Neural cell (in vitro differentiated cells): ENCODE measurements at regions not wholly inside any gene's neighbourhood (a gene's known extent, or its start where the extent isn't known, plus 50 kb on each side); places are given as distances from the start of the nearest gene placed in this dataset.

Experiments
- H2AFZ ChIP-seq: fragments of 200-600, 300-800 bp; sonication (generic), shearing (Covaris generic); 2 replicates; pipeline ENCODE4 v1.6.0; 2014; ENCODE audit warnings: low read depth, mild to moderate bottlenecking, antibody characterized with exemption, low read length, moderate library complexity
- H3F3A ChIP-seq: fragments of 200-600 bp; shearing (Covaris generic); 2 replicates; pipeline ENCODE4 v1.6.1; 2016; ENCODE audit warnings: mild to moderate bottlenecking, moderate library complexity, mixed read lengths, antibody characterized with exemption, low read length; ENCODE audit not compliant: insufficient read depth, poor library complexity, severe bottlenecking
- H3K27ac ChIP-seq: fragments of 200-600, 300-800 bp; sonication (generic), shearing (Covaris generic); 2 replicates; pipeline ENCODE4 v1.5.1; 2014; ENCODE audit warnings: mild to moderate bottlenecking, low read length, moderate library complexity
- H3K27me3 ChIP-seq: fragments of 300-800, 200-600 bp; sonication (generic), shearing (Covaris generic); 2 replicates; pipeline ENCODE4 v1.6.0; 2014; ENCODE audit warnings: mild to moderate bottlenecking, low read depth, low read length, moderate library complexity; ENCODE audit not compliant: insufficient read depth
- H3K36me3 ChIP-seq: fragments of 300-800, 200-600 bp; sonication (generic), shearing (Covaris generic); 2 replicates; pipeline ENCODE4 v1.5.1; 2014; ENCODE audit warnings: mild to moderate bottlenecking, antibody characterized with exemption, low read length, moderate library complexity; ENCODE audit not compliant: insufficient read depth
- H3K4me2 ChIP-seq: fragments of 300-800, 200-600 bp; sonication (generic), shearing (Covaris generic); 2 replicates; pipeline ENCODE4 v1.6.0; 2014; ENCODE audit warnings: mild to moderate bottlenecking, low read length
- H3K4me3 ChIP-seq: fragments of 300-800, 200-600 bp; sonication (generic), shearing (Covaris generic); 2 replicates; pipeline ENCODE4 v1.5.1; 2014; ENCODE audit warnings: mild to moderate bottlenecking, low read length, moderate library complexity
- H3K79me2 ChIP-seq: fragments of 200-600 bp; shearing (Covaris generic); replicated peaks from 2 replicates; pipeline ENCODE4 v1.6.0; 2014; ENCODE audit warnings: mild to moderate bottlenecking, low read length, moderate library complexity; ENCODE audit not compliant: insufficient read depth
- H3K9ac ChIP-seq: fragments of 300-800, 200-600 bp; sonication (generic), shearing (Covaris generic); 2 replicates; pipeline ENCODE4 v1.6.1; 2016; ENCODE audit warnings: mild to moderate bottlenecking, low read length, mixed read lengths
- H3K9me2 ChIP-seq: fragments of 200-600 bp; shearing (Covaris generic); 2 replicates; pipeline ENCODE4 v1.6.1; 2016; ENCODE audit warnings: mild to moderate bottlenecking, low read length, mixed read lengths; ENCODE audit not compliant: insufficient read depth
- H3K9me3 ChIP-seq: fragments of 200-600, 300-800 bp; sonication (generic), shearing (Covaris generic); 2 replicates; pipeline ENCODE4 v1.6.1; 2016; ENCODE audit warnings: mild to moderate bottlenecking, mixed run types, low read length, moderate library complexity, mixed read lengths
- H4K20me1 ChIP-seq: fragments of 200-600 bp; shearing (Covaris generic); 2 replicates; pipeline ENCODE4 v1.6.1; 2016; ENCODE audit warnings: mild to moderate bottlenecking, mixed run types; ENCODE audit not compliant: insufficient read depth
- EP300 ChIP-seq: fragments of 450-650 bp; conservative IDR thresholded peaks from 2 replicates; pipeline ENCODE4 v1.6.1; 2014; ENCODE audit warnings: antibody characterized with exemption, mild to moderate bottlenecking, moderate library complexity; ENCODE audit not compliant: poor library complexity, severe bottlenecking
- EZH2 ChIP-seq: fragments of 200-600, 300-800 bp; shearing (Covaris generic), sonication (generic); IDR thresholded peaks from 2 replicates; pipeline ENCODE4 v1.6.1; 2014; ENCODE audit warnings: antibody characterized with exemption, low read length, borderline replicate concordance, mild to moderate bottlenecking; ENCODE audit not compliant: insufficient read depth, poor library complexity, severe bottlenecking
- MXI1 ChIP-seq: fragments of 450-650 bp; conservative IDR thresholded peaks from 2 replicates; pipeline ENCODE4 v1.6.1; 2014; ENCODE audit warnings: antibody characterized with exemption, mild to moderate bottlenecking; ENCODE audit not compliant: poor library complexity, severe bottlenecking
- POLR2AphosphoS5 ChIP-seq: IDR thresholded peaks from 2 replicates; pipeline ENCODE4 v1.6.1; 2012
- RAD21 ChIP-seq: fragments of 450-650 bp; conservative IDR thresholded peaks from 2 replicates; pipeline ENCODE4 v1.6.1; 2014; ENCODE audit warnings: antibody characterized with exemption, mild to moderate bottlenecking, moderate library complexity
- REST ChIP-seq: IDR thresholded peaks from 2 replicates; pipeline ENCODE4 v1.6.1; 2012; ENCODE audit warnings: borderline replicate concordance
- SMC3 ChIP-seq: fragments of 450-650 bp; conservative IDR thresholded peaks from 2 replicates; pipeline ENCODE4 v1.6.1; 2014; ENCODE audit warnings: antibody characterized with exemption, mild to moderate bottlenecking, moderate library complexity; ENCODE audit not compliant: poor library complexity
- TAF1 ChIP-seq: IDR thresholded peaks from 2 replicates; pipeline ENCODE4 v1.6.1; 2012; ENCODE audit warnings: low read depth
- TF ChIP-seq, protein P1 (sequence below): fragments of 450-650 bp; IDR thresholded peaks from 2 replicates; pipeline ENCODE4 v1.5.1; 2014; ENCODE audit warnings: antibody characterized with exemption, mild to moderate bottlenecking, moderate library complexity; ENCODE audit not compliant: poor library complexity, severe bottlenecking

DNA sequence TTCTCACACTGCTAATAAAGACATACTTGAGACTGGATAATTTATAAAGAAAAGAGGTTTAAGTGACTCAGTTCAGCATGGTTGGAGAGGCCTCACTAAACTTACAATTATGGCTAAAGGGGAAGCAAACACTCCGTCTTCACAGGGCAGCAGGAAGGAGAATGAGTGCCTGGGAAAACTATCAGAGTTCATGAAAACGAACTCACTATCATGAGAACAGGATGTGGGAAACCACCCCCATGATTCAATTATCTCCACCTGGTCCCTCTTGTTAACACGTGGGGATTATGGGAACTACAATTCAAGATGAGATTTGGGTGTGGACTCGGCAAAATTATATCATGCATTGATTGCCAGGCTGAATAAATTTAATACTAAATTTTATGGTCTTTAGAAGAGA is 592.7 kb downstream of the GRXCR1 start:
- TF ChIP-seq SMC3 (no peak), RAD21 (no peak), TAF1 (no peak), EZH2 (no peak), MXI1 (no peak), REST (no peak), POLR2AphosphoS5 (no peak), EP300 (no peak)
- TF ChIP-seq, protein P1, sequence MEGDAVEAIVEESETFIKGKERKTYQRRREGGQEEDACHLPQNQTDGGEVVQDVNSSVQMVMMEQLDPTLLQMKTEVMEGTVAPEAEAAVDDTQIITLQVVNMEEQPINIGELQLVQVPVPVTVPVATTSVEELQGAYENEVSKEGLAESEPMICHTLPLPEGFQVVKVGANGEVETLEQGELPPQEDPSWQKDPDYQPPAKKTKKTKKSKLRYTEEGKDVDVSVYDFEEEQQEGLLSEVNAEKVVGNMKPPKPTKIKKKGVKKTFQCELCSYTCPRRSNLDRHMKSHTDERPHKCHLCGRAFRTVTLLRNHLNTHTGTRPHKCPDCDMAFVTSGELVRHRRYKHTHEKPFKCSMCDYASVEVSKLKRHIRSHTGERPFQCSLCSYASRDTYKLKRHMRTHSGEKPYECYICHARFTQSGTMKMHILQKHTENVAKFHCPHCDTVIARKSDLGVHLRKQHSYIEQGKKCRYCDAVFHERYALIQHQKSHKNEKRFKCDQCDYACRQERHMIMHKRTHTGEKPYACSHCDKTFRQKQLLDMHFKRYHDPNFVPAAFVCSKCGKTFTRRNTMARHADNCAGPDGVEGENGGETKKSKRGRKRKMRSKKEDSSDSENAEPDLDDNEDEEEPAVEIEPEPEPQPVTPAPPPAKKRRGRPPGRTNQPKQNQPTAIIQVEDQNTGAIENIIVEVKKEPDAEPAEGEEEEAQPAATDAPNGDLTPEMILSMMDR, result no peak
- H3K9ac ChIP-seq, result no peak overlapping the region
- H3K9me3 ChIP-seq, result no peaks in the 10 kb centered on the region
- no peak overlapping the region for H3K4me3 ChIP-seq
- H3F3A ChIP-seq, result no peaks in the 10 kb centered on the region
- no peak overlapping the region for H3K4me2 ChIP-seq
- H3K79me2 ChIP-seq, result no peaks in the 10 kb centered on the region
- H3K27ac ChIP-seq, result no peak overlapping the region
- no peaks in the 10 kb centered on the region for H4K20me1 ChIP-seq
- no peak overlapping the region for H2AFZ ChIP-seq
- H3K36me3 ChIP-seq, result no peaks in the 10 kb centered on the region
- no peaks in the 10 kb centered on the region for H3K9me2 ChIP-seq
- no peaks in the 10 kb centered on the region for H3K27me3 ChIP-seq

DNA sequence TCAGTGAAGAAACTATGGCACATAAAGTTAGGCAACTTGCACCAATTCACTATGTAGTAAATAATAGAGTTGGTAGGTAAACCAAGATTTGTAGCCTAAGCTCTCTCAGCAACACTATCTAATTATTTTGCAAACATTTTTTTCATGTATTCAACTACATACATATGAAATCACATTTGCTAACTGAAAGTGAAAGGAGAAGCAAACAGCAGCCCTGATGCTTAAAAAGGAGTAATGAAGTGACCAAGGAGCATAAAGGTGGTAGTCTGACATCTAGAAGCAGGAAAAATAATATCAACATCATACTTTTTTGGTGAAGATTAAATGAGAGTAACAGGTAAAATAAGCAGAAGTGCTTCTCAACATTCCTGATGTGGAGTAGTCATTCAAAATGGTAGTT is 603.7 kb downstream of the GRXCR1 start:
- Histone ChIP-seq H4K20me1 (no peaks in the 10 kb centered on the region), H3F3A (no peaks in the 10 kb centered on the region), H3K4me2 (no peak overlapping the region)

More for the DNA sequence above, 603.7 kb downstream of the GRXCR1 start:
- no peaks in the 10 kb centered on the region for H3K36me3 ChIP-seq
- TF ChIP-seq MXI1 (no peak), SMC3 (no peak), TAF1 (no peak), RAD21 (no peak), REST (no peak), EP300 (no peak), EZH2 (no peak), POLR2AphosphoS5 (no peak)
- TF ChIP-seq, protein P1, result no peak
- H3K9me3 ChIP-seq, result no peaks in the 10 kb centered on the region
- no peaks in the 10 kb centered on the region for H3K79me2 ChIP-seq
- no peak overlapping the region for H2AFZ ChIP-seq
- H3K9me2 ChIP-seq, result no peaks in the 10 kb centered on the region
- no peak overlapping the region for H3K9ac ChIP-seq
- H3K4me3 ChIP-seq, result no peak overlapping the region
- H3K27me3 ChIP-seq, result no peaks in the 10 kb centered on the region
- no peak overlapping the region for H3K27ac ChIP-seq
